Type B pancreatic cell (in vitro differentiated cells): ENCODE measurements at regions not wholly inside any gene's neighbourhood (a gene's known extent, or its start where the extent isn't known, plus 50 kb on each side); places are given as distances from the start of the nearest gene placed in this dataset.
"Not testable (repeated sequence)": the region's sequence is repeated elsewhere in the genome, so short reads cannot be mapped to it uniquely, and the experiment has no call there.

Experiments used
- DNase-seq: peaks from one replicate; pipeline ENCODE4 v3.0.0; 2021; ENCODE audit warnings: mixed read lengths; ENCODE audit not compliant: unreplicated experiment; ENCODE audit errors: extremely low spot score
- H3K27ac Mint-ChIP-seq: 2 replicates; pipeline ENCODE4 v1.8.0; 2021; ENCODE audit warnings: mild to moderate bottlenecking, mixed read lengths
- H3K27me3 Mint-ChIP-seq: 2 replicates; pipeline ENCODE4 v1.8.0; 2021; ENCODE audit warnings: mixed read lengths
- H3K36me3 Mint-ChIP-seq: 2 replicates; pipeline ENCODE4 v1.8.0; 2021; ENCODE audit warnings: mixed read lengths
- H3K4me1 Mint-ChIP-seq: one replicate; pipeline ENCODE4 v1.8.0; 2021; ENCODE audit warnings: mixed read lengths; ENCODE audit not compliant: unreplicated experiment
- H3K4me3 Mint-ChIP-seq: 2 replicates; pipeline ENCODE4 v1.8.0; 2021; ENCODE audit warnings: mild to moderate bottlenecking, mixed read lengths
- H3K9me3 Mint-ChIP-seq: 2 replicates; pipeline ENCODE4 v1.8.0; 2021; ENCODE audit warnings: mixed read lengths
- TF ChIP-seq, protein P1 (sequence below): fragments of 200-600 bp; sonication (generic); conservative IDR thresholded peaks from 2 replicates; pipeline ENCODE4 v1.5.0; 2021; ENCODE audit warnings: antibody characterized with exemption, mild to moderate bottlenecking

DNA sequence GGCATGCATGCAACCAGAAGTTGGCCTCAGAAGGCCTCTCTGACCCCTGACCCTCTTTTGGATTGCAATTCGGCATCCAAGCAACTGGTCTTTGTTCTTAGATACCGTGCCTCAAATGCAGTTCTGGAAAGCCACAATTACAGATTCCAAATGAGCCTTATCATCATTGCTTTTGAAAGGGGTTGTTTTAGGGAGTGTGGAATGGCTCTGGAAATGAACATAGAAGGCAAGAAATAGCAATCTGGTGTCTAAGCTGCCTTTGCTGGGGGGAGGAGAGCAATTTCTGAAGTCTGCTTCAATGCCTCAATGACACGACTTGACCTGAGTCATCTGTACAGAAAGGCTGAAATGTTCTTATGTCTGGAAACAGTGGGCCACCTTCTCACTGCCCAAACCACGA lies 250.1 kb downstream of the NUAK1 start:
- Mint-ChIP-seq H3K9me3 (peaks cover 4% of the 10 kb centered on the region), H3K27me3 (no peaks in the 10 kb centered on the region)
- DNase-seq, result no peak

DNA sequence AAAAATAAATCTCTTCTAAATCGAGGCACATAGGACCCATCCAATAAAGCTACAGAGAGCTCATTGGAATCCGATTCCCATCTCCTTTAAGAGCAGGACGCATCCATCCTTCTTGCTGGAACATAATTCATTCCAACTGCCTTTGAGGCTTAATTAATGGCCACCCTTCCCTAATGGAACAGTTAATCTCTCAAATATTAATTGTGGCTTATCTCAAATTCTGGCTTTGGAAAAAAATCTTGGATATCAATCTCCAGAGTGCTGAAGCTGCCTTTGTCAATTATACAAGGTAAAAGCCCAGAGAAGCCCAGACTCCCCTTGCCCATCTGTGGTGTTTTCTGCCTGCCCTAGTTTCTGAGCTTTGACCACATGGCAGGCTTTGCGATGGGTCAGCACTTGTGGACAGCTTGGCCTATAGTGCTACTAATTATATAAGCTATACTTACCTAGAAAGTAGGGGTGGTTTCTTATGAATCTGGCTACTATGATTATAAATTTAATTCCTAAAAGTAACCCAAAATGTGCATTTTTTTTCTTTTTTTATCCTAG lies 246.3 kb downstream of the NUAK1 start:
- Mint-ChIP-seq H3K9me3 (peaks cover 8% of the 10 kb centered on the region), H3K4me3 (no peak overlapping the region), H3K27ac (no peak overlapping the region), H3K27me3 (peaks cover 4% of the 10 kb centered on the region), H3K36me3 (no peaks in the 10 kb centered on the region), H3K4me1 (peaks cover 10% of the 10 kb centered on the region)
- no peak for DNase-seq
- TF ChIP-seq, protein P1, sequence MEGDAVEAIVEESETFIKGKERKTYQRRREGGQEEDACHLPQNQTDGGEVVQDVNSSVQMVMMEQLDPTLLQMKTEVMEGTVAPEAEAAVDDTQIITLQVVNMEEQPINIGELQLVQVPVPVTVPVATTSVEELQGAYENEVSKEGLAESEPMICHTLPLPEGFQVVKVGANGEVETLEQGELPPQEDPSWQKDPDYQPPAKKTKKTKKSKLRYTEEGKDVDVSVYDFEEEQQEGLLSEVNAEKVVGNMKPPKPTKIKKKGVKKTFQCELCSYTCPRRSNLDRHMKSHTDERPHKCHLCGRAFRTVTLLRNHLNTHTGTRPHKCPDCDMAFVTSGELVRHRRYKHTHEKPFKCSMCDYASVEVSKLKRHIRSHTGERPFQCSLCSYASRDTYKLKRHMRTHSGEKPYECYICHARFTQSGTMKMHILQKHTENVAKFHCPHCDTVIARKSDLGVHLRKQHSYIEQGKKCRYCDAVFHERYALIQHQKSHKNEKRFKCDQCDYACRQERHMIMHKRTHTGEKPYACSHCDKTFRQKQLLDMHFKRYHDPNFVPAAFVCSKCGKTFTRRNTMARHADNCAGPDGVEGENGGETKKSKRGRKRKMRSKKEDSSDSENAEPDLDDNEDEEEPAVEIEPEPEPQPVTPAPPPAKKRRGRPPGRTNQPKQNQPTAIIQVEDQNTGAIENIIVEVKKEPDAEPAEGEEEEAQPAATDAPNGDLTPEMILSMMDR, result no peak

More for the DNA sequence above, 250.1 kb downstream of the NUAK1 start:
- Mint-ChIP-seq H3K4me3 (no peak overlapping the region), H3K4me1 (peaks cover 6% of the 10 kb centered on the region), H3K27ac (no peak overlapping the region), H3K36me3 (no peaks in the 10 kb centered on the region)
- TF ChIP-seq, protein P1, result no peak

DNA sequence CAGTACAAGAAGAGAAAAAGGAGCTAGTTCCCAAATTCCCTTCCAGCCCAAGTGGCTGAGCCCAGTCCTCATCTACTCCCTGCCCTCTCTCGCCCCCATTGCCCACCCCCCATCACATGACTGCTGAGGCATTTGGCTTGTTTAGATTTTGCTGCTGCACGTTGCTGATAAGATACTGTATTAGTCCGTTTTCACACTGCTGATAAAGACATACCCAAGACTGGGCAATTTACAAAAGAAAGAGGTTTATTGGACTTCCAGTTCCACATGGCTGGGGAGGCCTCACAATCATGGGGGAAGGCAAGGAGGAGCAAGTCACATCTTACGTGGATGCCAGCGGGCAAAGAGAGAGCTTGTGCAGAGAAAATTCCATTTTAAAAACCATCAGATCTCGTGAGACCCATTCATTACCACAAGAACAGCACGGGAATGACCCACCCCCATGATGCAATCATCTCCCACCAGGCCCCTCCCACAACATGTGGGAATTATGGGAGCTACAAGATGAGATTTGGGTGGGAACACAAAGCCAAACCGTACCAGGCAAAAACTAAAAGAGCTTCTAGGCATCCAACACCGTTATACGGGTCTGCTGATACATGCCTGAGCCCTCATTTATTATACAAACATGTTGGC lies 243.4 kb downstream of the NUAK1 start:
- H3K27me3 Mint-ChIP-seq, H3K4me3 Mint-ChIP-seq, H3K9me3 Mint-ChIP-seq, H3K27ac Mint-ChIP-seq, DNase-seq, H3K36me3 Mint-ChIP-seq: not testable (repeated sequence)
- peaks cover 16% of the 10 kb centered on the region for H3K4me1 Mint-ChIP-seq

DNA sequence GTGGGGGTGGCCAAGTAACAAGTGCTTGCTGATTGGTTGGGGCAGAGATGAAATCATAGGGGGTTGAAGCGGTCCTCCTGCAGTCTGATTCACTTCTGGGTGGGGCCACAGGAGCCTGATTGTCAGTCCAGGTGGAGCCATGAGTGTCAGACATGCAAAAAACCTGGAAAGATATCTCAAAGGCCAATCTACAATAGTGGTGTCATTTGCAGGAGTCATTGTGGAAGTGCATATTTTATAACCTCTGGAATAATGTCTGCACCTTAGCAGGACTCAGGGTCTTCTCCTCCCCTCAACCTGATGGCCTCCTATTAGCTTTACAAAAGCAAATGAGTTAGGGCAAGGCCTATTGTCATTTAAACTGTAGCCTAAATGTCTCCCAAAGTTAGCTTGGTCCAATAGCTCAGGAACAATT lies 241.4 kb downstream of the NUAK1 start:
- no peak overlapping the region for H3K4me3 Mint-ChIP-seq
- H3K4me1 Mint-ChIP-seq, result peaks cover 23% of the 10 kb centered on the region
- no peak overlapping the region for H3K27ac Mint-ChIP-seq
- H3K36me3 Mint-ChIP-seq, result no peaks in the 10 kb centered on the region
- peaks cover 5% of the 10 kb centered on the region for H3K9me3 Mint-ChIP-seq
- TF ChIP-seq, protein P1, result no peak
- H3K27me3 Mint-ChIP-seq, result peaks cover 4% of the 10 kb centered on the region
- DNase-seq, result no peak

DNA sequence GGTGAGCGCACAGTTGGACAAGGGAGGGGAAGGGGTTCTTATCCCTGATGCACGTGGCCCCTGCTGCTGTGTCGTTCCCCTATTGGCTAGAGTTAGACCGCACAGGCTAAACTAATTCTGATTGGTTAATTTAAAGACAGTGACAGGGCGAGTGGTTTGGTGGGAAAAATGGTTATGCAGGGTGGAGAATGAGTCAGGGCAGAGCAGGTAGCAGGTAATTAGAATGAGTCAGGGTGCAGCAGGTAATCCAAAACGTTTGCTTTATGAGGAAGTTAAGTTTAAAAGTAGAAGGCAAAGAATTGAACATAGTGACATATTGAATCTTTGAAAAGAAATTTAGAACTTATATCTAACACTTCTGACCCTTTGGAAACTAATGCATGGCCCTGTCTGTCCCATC lies 240.5 kb downstream of the NUAK1 start:
- H3K27me3 Mint-ChIP-seq, H3K27ac Mint-ChIP-seq: not testable (repeated sequence)

DNA sequence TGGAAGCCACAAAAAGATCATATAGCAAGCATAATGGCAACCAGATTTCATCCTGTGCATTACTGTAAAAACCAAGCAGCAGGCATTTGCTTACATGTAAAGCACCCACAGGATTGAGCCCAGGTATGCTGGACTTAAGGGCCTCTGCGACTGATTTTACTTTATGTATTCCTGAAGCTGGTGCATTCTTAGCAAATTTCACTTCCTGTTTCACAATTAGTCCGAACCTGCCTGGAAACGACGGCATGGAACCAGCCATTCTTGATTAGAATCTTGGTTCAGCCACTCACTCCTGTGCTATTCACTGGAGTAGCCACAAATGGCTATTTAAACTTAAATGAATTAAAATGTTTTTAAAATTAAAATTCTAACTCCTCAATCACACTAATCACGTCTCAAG lies 239.2 kb downstream of the NUAK1 start:
- Mint-ChIP-seq H3K4me1 (peaks cover 23% of the 10 kb centered on the region), H3K27me3 (peaks cover 9% of the 10 kb centered on the region), H3K36me3 (no peaks in the 10 kb centered on the region), H3K4me3 (no peak overlapping the region), H3K9me3 (peaks cover 5% of the 10 kb centered on the region), H3K27ac (peak overlapping the region; percentile 7)
- no peak for DNase-seq
- TF ChIP-seq, protein P1, result no peak

More for the DNA sequence above, 240.5 kb downstream of the NUAK1 start:
- H3K4me3 Mint-ChIP-seq, DNase-seq, H3K9me3 Mint-ChIP-seq, H3K36me3 Mint-ChIP-seq: not testable (repeated sequence)
- H3K4me1 Mint-ChIP-seq, result peaks cover 23% of the 10 kb centered on the region
